Cardiac septum (tissue), 1 donor: ENCODE measurements at regions not wholly inside any gene's neighbourhood (a gene's known extent, or its start where the extent isn't known, plus 50 kb on each side); places are given as distances from the start of the nearest gene placed in this dataset.

ENCODE experiments used
- DNase-seq: peaks from one replicate; pipeline ENCODE4 v3.0.0-alpha.2; 2020; ENCODE audit warnings: low spot score
- intact Hi-C: fragments of 100-400 bp; cut with DNase I; formaldehyde crosslinking; loops from one replicate; pipeline ENCODE4 v1.14.0; 2022
- donor health status: DM: no; HTN: no; CAD: no.

DNA sequence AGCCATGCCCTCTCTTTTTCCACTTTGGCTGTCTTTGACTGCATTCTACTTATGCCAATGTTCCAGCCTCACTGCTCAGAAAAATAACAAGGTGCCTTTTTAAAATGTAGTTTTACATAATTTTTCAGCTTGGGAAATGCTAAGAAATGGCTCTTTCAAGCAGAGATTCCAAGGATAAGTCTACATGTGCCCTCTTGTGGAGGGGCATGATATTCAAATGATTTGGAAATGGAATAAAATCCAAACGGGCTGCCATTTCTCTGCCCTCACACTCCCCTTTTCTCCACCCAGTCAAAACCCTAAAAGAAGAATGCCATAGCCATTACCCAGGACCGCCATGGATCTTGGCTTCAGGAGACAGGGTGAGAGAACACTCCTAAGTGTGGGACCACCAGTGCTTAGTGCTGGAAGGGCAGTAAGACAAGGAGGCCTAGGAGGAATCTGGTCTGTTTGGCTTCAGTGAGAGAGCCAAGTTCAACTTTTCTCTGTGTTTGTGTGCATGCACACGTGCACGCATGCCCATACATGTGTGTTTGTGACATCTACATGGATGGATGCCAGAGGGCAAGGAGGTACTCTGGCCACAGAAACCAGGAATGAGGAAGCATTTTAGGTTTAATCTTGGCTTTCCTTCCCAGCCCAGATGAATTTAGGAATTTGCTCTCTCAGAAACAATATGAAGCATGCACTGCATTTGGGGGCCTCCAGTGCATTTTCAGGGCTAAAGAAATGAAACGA is 174.0 kb upstream of the SLC14A2 start:
- intact Hi-C loops: no loop called here

DNA sequence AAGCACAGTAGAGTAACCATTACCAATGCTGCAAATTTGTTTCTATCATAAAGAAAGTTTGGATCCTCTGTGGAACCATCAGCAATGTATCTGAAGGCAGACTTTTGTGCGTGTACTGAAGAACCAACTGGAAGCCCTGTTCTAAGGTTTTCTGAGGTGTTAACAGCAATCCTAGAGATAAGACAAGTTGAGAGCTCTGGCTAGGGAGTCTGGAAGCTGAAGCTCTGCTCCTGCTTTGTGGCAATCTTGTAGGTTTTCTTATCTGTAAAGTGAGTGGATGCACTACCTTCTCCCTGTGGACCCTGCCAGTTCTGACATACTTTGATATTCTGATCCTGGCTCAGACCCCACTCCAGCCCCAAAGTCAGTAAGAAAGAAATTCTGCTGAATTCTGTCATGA is 171.2 kb upstream of the SLC14A2 start:
- intact Hi-C loops: no loop called here
- DNase-seq: no peak

More for the DNA sequence above, 174.0 kb upstream of the SLC14A2 start:
- DNase-seq: no peak

DNA sequence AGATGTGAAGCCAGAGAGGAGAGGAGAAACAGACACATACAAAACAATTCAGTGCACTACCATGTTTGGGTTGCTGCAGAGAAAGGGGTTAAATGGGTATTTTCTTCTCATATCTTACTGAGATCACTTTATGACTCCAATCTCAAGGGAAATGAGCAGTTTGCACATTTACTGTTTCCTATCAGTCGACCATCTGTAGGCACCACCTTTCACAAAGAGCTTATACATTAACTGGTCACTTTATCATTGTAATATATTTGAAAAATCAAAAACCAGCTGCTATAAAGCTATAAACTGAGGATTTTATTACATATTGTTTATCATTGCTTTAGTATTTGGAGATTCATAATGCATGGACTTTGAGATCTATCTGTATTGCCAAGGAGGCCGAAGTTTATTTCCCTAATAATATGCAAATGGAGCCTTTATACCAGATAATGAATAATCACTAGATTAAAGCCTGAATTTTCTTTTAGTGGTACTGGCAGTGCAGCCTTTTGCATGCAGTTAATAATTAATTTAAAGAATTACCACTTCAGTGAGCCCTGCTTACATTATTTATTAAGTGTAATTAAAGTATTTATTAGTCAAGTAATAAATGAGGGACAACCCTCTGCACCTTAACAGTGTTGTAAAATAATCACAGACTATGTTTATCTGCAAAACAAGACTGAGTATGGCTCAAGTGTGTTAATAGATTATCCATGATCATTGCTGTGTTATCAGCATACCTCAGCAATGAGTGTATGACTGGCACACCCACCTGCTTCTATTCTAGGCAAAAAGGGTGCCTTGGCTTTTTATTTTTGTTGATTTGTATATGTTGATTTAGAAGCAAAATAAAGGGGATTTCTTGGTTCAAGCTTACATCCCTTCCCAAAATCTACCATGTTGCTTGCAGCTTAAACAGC is 167.7 kb upstream of the SLC14A2 start:
- DNase-seq: no peak
- intact Hi-C loops: no loop called here

DNA sequence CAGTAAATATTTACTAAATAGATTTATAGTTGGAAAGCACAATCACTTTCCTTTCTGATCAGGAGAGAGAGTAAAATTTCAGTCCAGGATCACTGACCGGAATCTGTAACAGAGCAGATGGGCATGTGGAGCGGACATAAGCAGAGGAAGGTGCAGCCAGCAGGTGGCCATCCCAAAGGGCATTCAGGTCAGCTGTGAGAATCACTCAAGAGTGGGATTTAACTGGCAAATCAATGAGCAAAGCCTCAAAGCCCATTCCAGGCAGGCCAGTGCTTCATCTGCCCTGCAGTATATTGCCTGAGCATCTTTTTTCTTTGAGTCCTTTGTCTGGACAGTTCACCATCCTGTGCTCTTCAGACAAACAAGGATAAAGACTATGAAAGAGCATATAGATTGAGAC is 166.4 kb upstream of the SLC14A2 start:
- intact Hi-C loops: no loop called here

DNA sequence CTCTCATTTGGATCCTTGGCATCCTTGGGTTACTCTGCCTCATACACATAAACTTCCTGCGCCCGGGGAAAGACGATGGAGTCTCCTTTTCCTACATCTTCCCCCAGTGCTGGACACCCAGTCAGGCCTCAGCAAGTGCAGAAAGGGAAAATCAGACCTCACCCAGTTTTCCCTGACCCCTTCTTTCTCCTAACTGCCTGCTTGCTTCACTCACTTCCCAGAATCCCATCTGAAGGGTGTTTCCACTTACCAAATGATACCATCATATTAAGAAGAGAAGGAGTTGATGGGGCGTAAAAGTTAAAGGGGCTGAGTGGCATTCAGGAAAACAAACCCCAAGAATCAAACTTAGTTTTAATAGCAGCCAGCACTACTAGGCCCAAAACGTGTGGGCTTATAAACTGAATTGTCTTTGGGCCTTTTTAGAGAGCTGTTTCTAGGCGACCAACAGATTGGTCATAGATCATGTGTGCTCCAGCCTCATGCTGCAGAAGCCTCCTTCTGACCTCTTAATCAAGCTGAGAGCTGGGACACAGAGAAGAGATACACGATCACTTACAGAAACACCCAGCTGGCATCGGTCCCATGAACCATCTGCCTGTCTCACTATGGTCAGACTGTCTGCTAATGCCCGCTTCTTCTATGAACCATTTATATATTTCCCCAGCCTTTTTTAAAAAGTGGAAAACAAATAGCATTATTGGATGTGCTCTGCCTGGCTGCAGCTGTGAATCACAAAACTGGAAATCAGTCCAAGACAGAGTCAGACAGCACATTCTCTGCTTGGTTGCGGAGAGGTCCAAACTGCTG is 165.7 kb upstream of the SLC14A2 start:
- DNase-seq: no peak
- intact Hi-C loops: no loop called here

More for the DNA sequence above, 166.4 kb upstream of the SLC14A2 start:
- no peak for DNase-seq

DNA sequence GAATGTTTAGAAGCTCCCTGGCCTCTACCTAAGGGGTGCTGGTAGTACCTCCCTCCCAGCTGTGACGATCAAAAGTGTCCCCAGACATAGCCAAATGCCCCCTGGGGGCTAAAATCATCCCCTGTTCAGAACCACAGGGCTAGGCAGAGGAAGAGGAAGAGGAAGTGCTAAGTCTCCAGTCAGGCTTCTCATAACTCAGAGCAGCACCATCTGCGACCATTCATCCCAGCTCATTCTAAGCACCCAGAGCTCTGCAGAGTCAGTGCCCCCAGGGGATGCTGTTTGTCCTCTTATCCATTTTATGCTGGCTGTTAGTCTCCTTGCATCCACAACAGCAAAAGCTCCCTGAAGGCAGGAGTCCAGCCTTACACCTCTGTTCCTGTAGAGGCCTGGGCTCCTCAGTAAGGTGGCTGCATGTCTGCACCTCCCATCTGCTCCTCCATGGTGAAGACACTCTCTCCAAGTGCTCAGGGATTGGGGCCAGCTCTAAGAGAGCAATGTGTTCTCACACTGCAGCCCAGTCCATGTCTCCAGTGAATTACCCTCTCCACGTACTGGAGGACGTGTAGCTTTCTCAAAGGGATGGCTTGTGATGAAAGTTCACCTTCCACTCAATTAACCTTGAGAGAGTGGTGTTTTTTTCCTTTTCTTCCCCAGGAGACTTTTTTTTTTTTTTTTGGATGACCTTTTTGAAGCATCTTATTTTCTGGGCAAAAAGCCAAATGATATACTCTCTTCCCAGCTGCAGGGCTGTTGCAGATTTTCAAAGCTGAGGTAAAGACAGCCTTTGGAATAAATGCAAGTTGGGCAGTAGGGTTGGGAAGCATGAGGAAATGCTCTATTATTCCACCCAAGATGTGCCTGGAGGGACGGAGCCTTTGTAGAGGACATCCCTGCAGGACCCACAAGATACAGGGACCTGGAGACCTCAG is 158.9 kb upstream of the SLC14A2 start:
- intact Hi-C loops: no loop called here
- no peak for DNase-seq

DNA sequence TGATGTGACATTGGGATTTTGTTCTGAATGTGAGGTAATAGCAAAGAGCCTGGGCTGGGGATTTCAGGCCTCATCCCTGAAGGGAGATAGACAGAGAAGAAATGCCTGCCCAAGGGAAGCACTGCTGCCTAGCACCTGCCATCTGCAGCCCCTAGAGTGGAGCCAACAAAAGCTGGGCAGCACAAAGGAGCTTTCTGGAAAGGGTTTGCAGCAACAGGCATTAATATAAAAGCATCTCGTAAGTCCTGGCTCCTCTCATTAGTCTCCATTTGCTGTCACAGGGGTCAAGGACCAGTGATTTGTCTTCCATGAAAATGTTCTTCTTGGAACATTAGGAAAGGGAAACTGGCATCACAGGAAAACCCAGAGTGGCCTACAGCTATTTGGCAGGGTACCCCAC is 157.2 kb upstream of the SLC14A2 start:
- no peak for DNase-seq
- intact Hi-C loops: no loop called here

DNA sequence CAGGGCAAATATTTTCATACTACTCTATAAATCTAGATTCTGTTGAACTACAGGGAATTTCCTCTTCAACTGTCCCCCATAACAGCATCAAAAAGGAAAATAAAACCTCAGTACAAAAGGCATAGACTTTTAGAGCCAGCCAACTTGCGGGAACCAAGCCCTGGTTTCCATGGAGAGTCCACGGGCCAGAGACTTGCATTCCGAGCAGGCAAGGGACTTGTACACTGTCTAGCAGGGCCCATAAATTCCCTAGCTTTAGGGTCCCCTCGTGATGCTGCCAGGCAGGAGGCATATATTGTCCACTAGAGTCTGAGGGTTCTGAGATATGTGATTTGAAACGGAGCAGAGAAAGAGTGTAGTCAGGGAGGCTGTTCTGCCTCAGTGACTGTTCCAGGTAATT is 153.1 kb upstream of the SLC14A2 start:
- intact Hi-C loops: no loop called here

DNA sequence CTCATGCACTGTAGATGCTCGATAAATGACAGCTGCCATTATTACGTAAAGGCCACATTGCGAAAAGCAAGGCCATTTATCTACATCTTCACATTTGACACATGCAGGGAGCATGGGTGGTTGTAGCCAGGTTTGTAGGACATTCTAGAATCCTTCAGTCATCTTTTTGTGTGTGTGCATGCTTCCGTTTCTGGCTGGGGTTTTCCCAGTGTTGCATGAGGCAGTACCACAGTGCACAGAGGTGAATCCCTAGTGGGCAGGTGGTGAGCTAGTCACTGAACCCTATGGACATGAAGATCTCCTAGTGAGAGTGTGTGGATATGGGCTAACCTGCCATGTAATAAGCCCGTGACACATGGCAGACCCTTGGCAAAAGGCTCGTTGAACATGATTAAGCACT is 151.8 kb upstream of the SLC14A2 start:
- intact Hi-C loops: no loop called here

More for the DNA sequence above, 153.1 kb upstream of the SLC14A2 start:
- no peak for DNase-seq

DNA sequence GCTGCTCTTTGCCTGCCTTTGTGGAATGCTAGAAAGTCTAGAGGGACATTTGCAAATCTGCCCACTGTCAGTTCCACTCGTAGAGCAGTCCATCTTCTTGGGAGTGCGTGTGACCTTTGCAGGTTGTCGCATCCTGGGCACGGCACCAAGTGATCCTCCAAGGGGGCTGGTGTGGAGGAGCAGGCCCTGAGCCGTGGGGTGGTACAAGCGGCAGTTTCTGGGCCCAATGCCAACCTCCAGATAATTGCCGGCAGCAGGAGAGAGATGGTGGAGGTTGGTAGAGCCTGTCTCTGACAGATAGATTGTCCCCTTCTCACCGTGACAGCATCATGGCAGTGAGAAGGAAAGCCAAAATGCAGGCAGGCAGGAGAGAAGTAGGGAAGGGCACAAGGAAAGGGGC is 150.7 kb upstream of the SLC14A2 start:
- intact Hi-C loops: no loop called here

More for the DNA sequence above, 151.8 kb upstream of the SLC14A2 start:
- no peak for DNase-seq

DNA sequence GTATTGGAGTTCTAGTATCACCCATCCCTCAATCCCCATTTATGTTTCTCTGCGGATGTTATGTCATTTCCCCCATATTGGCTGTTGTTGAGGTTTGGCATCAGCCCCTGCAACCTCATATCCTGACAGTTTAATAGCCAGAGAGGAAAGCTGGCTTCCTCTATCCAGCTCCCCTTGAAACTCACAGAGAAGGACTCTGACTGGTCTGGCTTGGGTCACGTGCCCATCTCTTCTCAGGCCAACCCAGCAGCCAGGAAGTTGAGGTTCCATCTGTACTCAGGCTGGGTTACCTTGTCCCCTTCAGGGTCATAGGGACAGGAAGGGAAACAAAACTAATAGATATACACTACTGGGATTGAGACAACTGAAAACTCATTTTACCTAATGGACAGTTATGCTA is 148.0 kb upstream of the SLC14A2 start:
- intact Hi-C loops: no loop called here
- DNase-seq: no peak

More for the DNA sequence above, 150.7 kb upstream of the SLC14A2 start:
- DNase-seq: no peak

DNA sequence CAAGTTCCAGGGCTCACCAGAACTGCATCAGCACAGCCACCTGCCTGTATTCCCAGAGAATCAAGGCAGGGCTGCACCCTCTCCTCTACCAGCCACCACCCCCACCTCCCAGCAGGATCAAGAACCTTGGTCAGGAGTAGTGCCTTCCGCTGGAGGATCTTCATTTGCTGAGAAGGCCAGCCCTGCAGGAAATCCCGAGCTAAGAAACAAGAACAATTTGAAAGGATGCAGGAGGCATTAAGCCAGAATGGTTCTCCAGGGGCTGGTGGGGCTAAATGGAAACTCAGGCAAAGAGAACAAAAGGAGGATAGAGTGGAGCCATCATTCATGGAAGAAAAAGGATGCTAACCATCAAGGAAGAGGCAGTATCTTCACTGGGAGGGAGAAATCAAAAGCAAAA is 147.3 kb upstream of the SLC14A2 start:
- no peak for DNase-seq
- intact Hi-C loops: no loop called here

DNA sequence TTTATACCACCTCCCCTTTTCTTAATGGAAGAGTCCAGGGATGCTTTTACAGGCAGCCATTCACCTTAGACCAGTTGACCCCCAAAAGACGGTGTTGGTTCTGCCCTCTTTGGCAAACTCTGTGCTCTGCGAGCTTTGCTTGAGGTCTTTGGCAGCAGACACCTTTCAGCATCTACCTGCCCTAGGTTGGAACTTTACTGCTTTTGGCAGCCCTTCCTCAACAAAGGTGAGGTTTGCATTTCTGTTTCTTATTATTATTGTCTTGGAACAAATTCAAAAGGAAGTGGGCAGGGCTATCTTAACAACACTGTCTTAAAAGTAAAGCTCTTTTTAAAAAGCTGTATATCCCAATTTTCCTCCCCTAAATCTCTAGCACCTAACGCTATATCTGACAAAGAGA is 136.4 kb upstream of the SLC14A2 start:
- no peak for DNase-seq
- intact Hi-C loops: no loop called here

DNA sequence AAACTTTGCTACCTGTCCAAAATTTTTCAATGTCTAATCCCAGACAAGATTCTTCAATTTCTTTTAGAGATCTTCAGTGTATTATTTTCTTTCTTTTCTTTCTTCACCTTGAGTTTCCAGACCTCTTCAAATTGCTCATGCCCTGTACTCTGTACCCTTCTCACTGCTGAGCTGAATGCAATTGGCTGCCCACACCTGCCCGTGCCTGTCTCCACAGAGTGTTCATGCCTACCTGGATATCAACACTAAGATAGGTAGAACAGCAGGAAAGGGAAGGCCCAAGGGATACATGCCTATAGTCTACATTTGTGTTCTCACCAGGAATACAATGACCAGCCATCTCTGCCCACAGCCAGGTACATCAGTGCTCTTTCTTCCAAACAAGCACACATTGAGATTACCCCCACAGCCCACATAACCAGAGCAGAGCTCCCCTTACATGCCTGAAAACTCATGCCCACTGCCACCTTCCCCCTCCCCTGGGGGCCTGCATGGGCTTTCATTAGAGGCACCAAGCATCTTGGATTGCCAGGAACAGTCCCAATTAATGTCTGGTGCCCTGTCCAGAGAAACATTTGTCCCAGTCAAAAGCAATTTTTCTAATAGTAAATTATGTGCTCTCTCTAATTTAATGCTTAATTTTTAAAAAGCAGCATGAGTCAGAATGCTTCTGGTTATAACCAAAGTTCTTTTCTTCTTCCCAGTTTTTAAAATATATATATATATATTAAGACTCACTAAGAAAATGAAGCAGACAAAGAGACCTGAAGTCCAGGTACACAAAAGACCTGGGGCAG is 134.9 kb upstream of the SLC14A2 start:
- intact Hi-C loops: no loop called here
- no peak for DNase-seq

DNA sequence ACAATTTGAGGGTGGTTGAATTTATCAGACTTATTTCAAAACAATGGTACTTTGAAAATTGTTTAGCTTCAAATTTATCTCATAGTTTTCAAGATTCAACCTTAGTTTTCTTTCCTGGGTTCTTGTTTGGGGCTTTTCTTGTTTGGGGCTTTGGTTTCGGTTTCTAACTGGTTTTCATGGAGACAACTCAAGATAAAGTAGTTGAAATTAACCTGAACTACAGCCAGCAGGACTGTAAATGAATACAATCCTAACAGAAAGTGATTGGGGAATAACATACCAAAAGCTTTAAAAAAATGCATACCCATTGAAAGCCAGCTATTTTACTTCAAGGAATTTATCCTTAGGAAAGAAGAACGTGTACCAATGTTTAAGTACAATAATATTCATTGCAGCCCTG is 133.5 kb upstream of the SLC14A2 start:
- intact Hi-C loops: no loop called here
- DNase-seq: no peak

DNA sequence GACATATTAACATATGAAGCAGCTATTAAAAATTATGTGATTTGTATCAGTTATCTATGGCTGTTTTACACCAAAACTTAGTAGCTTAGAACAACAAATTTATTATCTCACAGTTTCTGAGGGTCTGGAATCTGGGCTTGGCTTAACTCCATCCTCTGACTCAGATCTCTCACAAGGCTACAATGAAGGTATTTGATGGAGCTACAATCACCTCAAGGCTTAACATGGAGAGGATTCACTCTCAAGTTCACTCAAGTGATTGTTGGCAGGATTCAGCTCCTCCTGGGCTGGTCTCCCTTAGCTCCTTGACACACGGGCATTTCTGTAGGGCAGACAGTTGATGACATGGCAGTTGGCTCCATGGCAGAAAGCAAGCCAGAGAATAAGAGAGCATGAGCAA is 133.0 kb upstream of the SLC14A2 start:
- no peak for DNase-seq
- intact Hi-C loops: no loop called here

DNA sequence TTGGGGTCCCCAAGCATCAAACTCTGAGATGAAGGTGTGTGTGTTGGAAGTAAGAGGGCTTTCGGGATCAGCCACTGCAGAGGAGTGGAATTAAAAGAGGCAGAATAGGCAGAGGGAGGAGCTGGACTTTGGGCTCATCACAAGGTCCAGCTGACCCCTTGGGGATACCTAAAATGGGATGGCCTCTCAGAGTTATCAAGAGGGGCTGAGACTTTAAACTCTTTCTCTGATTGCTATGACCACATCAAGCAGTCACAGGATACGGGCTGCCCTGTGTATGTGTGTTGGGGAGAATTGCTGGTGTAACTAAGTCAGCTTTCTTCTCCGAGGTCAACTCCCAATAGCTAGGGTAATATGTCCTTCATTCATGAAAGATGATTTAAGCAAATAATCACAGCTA is 127.7 kb upstream of the SLC14A2 start:
- intact Hi-C loops: no loop called here
- DNase-seq: no peak

DNA sequence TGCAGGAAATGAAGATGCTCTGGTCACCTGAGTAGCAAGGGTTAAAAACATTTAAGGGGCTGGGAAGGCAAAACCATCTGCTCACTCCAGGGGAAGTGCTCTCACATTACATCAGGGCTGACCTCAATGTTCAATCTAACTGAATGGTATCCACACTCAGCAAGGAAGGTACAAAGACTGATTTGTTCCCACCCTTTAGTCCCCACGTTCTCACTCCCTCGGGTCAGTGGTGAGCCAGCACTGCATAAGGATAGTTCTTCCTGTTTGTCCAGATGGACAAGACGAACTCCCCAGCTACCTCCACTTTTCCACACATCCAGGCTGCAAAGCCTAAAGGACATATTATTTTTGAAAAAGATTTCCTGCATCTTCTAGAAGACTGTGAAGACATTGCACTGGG is 126.6 kb upstream of the SLC14A2 start:
- no peak for DNase-seq
- intact Hi-C loops: no loop called here
